ENCODE measurements at regions not wholly inside any gene's neighbourhood (a gene's known extent, or its start where the extent isn't known, plus 50 kb on each side); places are given as distances from the start of the nearest gene placed in this dataset.

DNA sequence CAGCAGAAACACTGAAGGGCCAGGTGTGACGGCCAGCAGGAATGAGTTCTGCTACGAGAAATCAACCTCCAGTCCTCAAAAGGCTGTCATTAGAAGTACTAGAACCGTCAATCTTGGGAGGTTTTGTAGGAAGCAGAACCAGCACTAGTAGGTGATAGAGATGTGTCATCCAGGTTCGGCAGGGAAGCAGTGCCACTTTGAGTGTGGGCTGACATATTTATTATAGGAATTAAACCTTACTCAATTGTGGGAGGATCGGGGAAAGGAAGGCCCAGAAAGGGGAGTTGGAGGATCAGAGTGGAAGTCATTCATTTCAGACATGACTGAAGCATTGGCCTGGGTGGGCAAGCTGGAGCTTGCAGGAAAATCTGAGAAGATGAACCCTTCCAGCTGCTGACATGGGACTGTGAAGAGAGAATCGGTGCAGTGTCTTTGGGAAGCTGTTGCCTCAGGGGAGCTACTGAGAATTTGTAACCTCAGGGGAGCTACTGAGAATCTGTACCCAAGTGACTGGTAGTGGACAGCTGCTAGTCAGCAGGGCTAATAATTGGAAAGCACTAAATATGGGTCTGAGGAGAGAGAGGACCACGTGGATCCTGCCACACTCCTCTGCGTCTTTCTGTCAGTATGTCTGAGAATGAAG lies 177.4 kb downstream of the SPRY1 start:
- no peaks in the 10 kb centered on the region for H3K4me1 ChIP-seq
- DNase-seq, result no peak
- H3K4me3 ChIP-seq, result no peak overlapping the region
- H3K9me3 ChIP-seq, result no peaks in the 10 kb centered on the region
- H3K36me3 ChIP-seq, result no peaks in the 10 kb centered on the region
- H3K27me3 ChIP-seq, result no peaks in the 10 kb centered on the region
- TF ChIP-seq POLR2A (IDR thresholded peaks at IDR 0.05), result no peak
- no peak for TF ChIP-seq CTCF (IDR thresholded peaks at IDR 0.05)
- no peak overlapping the region for H3K27ac ChIP-seq

- no peaks in the 10 kb centered on the region for H3K27me3 ChIP-seq
- no peaks in the 10 kb centered on the region for H3K4me1 ChIP-seq
- no peak overlapping the region for H3K27ac ChIP-seq
- no peak for DNase-seq
- H3K36me3 ChIP-seq, result no peaks in the 10 kb centered on the region
- H3K9me3 ChIP-seq, result no peaks in the 10 kb centered on the region
- H3K4me3 ChIP-seq, result no peak overlapping the region
- TF ChIP-seq CTCF (IDR thresholded peaks at IDR 0.05) (no peak), POLR2A (IDR thresholded peaks at IDR 0.05) (no peak)
Measured at GRCh38 chr4:123575291-123575690, 178.7 kb downstream of the SPRY1 start.

- H3K36me3 ChIP-seq, result no peaks in the 10 kb centered on the region
- H3K4me3 ChIP-seq, result no peak overlapping the region
- no peaks in the 10 kb centered on the region for H3K4me1 ChIP-seq
- no peak for TF ChIP-seq CTCF (IDR thresholded peaks at IDR 0.05)
- TF ChIP-seq POLR2A (IDR thresholded peaks at IDR 0.05), result no peak
- DNase-seq, result no peak
- H3K9me3 ChIP-seq, result peaks cover 0 to 6% (median 0%) of the 10 kb centered on the region in 4 donors
- no peaks in the 10 kb centered on the region for H3K27me3 ChIP-seq
- no peak overlapping the region for H3K27ac ChIP-seq
Measured at GRCh38 chr4:123577225-123577906, 180.8 kb downstream of the SPRY1 start.

DNA sequence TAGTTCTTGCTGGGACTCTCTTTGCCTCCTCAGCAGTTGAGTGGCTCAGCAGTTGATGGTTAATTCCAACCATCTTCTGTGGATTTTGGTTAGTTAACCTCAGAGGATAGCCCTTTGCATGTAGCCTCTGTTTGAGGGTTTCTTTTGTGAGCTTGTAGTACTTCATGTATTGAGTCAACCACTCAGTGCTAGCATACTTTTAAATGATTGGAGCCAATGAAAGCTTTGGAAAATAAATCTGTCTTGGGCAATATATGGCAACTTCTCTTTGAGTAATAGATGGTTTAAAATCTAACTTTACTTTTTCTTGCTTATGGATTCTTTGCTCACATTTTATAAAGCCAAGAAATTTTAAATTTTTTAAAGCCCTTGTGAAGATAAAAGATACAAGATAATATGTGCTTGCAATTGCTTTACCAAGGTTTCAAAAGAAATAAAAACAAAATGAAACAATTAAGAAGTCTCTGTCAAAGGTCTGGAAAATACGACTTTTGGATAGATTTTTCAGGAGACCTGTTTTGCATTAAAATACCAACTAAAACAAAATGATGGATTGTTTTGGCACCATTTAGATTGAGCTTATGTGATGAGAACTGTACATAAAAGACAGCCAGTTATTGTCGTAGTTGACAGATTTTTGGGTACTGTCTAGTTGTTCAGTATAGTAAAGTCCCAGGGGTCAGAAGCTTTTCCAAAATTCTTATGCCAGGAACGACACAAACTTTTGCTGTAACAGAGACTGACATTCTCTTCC lies 181.9 kb downstream of the SPRY1 start:
- H3K27me3 ChIP-seq, result no peaks in the 10 kb centered on the region
- TF ChIP-seq CTCF (IDR thresholded peaks at IDR 0.05), result no peak
- no peaks in the 10 kb centered on the region for H3K4me1 ChIP-seq
- peaks cover 0 to 6% (median 0%) of the 10 kb centered on the region in 4 donors for H3K9me3 ChIP-seq
- no peaks in the 10 kb centered on the region for H3K36me3 ChIP-seq
- no peak overlapping the region for H3K4me3 ChIP-seq
- no peak overlapping the region for H3K27ac ChIP-seq
- no peak for DNase-seq

DNA sequence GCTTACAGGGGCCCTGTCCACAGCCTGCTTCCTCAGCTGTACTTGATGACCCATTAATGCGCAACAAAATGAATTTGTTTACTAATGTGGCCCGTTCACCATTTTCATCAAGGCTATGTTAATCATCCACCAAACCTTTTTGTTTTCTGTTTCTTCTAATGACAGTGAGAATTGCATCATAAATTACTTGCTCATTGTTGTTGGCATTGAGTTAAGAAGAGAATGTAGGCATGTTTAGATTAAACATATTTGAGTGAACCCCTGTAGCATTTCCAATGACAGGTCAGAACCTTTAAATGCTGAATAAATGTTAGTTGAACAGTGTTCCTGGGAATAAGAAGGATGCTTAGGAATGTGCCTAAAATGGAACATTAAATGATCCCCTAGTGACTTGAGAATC lies 183.4 kb downstream of the SPRY1 start:
- H3K27me3 ChIP-seq, result no peaks in the 10 kb centered on the region
- H3K27ac ChIP-seq, result no peak overlapping the region
- TF ChIP-seq POLR2A (IDR thresholded peaks at IDR 0.05), result no peak
- TF ChIP-seq CTCF (IDR thresholded peaks at IDR 0.05), result no peak
- no peak for DNase-seq
- no peak overlapping the region for H3K4me3 ChIP-seq
- H3K4me1 ChIP-seq, result no peaks in the 10 kb centered on the region
- no peaks in the 10 kb centered on the region for H3K36me3 ChIP-seq
- H3K9me3 ChIP-seq, result peaks cover 0 to 6% (median 0%) of the 10 kb centered on the region in 4 donors
